ENCODE measurements at regions not wholly inside any gene's neighbourhood (a gene's known extent, or its start where the extent isn't known, plus 50 kb on each side); places are given as distances from the start of the nearest gene placed in this dataset.
A peak's percentile ranks its signal among the peaks of the same experiment; 100 is the strongest.

DNA sequence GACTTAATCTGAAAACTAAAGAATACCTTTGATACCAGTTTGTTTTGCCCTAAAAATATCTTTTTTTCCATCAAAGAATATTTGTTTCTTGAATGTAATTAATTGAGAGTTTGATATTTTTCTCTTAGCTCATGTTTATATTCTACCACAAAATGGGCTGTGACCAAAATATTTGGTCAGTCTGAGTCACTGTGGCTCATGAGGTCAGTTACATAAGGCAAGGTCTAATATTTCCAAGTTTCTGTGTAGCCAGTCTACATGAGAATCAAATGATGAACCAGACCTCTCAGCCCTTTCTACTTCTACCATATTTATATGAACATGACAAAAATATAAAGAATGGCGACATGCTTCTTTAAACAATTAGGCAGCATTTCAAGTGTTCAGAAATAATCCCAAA is 83.0 kb upstream of the IVNS1ABP start:
- no peaks in the 10 kb centered on the region for H3K27me3 ChIP-seq (ENCODE audit: insufficient read depth, poor library complexity, severe bottlenecking)
- no peak overlapping the region for H3K27ac ChIP-seq (replicated peaks)
- DNase-seq (ENCODE audit: low read depth in 1 of 2, low spot score in 1 of 2), result peak in 1 of 2 experiments; percentile 25
- TF ChIP-seq POLR2AphosphoS5 (IDR thresholded peaks at IDR 0.05; ENCODE audit: low read depth) (no peak), GABPA (IDR thresholded peaks at IDR 0.05; ENCODE audit: low read depth) (no peak), SPI1 (IDR thresholded peaks at IDR 0.05; ENCODE audit: borderline replicate concordance, low read depth) (no peak)
- TF ChIP-seq, protein P1, sequence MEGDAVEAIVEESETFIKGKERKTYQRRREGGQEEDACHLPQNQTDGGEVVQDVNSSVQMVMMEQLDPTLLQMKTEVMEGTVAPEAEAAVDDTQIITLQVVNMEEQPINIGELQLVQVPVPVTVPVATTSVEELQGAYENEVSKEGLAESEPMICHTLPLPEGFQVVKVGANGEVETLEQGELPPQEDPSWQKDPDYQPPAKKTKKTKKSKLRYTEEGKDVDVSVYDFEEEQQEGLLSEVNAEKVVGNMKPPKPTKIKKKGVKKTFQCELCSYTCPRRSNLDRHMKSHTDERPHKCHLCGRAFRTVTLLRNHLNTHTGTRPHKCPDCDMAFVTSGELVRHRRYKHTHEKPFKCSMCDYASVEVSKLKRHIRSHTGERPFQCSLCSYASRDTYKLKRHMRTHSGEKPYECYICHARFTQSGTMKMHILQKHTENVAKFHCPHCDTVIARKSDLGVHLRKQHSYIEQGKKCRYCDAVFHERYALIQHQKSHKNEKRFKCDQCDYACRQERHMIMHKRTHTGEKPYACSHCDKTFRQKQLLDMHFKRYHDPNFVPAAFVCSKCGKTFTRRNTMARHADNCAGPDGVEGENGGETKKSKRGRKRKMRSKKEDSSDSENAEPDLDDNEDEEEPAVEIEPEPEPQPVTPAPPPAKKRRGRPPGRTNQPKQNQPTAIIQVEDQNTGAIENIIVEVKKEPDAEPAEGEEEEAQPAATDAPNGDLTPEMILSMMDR (IDR thresholded peaks at IDR 0.05; ENCODE audit: insufficient read depth, low read length), result no peak
- TF ChIP-seq, protein P2, sequence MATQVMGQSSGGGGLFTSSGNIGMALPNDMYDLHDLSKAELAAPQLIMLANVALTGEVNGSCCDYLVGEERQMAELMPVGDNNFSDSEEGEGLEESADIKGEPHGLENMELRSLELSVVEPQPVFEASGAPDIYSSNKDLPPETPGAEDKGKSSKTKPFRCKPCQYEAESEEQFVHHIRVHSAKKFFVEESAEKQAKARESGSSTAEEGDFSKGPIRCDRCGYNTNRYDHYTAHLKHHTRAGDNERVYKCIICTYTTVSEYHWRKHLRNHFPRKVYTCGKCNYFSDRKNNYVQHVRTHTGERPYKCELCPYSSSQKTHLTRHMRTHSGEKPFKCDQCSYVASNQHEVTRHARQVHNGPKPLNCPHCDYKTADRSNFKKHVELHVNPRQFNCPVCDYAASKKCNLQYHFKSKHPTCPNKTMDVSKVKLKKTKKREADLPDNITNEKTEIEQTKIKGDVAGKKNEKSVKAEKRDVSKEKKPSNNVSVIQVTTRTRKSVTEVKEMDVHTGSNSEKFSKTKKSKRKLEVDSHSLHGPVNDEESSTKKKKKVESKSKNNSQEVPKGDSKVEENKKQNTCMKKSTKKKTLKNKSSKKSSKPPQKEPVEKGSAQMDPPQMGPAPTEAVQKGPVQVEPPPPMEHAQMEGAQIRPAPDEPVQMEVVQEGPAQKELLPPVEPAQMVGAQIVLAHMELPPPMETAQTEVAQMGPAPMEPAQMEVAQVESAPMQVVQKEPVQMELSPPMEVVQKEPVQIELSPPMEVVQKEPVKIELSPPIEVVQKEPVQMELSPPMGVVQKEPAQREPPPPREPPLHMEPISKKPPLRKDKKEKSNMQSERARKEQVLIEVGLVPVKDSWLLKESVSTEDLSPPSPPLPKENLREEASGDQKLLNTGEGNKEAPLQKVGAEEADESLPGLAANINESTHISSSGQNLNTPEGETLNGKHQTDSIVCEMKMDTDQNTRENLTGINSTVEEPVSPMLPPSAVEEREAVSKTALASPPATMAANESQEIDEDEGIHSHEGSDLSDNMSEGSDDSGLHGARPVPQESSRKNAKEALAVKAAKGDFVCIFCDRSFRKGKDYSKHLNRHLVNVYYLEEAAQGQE (IDR thresholded peaks at IDR 0.05; ENCODE audit: insufficient replicate concordance, low read depth), result no peak
- H3K4me3 ChIP-seq (replicated peaks; ENCODE audit: insufficient read depth, low read length), result no peak overlapping the region

DNA sequence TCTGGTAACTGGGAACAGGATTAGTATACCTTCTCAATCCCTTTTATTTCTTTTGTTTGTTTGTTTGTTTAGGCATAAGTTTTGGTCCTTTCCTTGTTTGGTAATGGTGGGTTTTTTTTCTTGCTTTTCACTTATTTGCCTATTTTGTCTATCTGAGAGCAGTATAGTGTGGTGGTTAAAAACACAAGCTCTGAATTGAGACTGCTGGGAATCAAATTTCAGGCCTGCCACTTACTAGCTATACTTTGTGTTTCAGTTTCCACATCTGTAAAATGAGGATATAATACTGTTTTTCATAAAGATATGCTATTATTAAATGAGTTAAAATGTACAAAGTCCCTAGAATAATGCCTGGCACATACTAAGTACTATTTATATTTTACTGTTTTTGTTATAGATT is 81.6 kb upstream of the IVNS1ABP start:
- TF ChIP-seq SPI1 (IDR thresholded peaks at IDR 0.05; ENCODE audit: borderline replicate concordance, low read depth) (no peak), GABPA (IDR thresholded peaks at IDR 0.05; ENCODE audit: low read depth) (no peak), POLR2AphosphoS5 (IDR thresholded peaks at IDR 0.05; ENCODE audit: low read depth) (no peak)
- TF ChIP-seq, protein P2 (IDR thresholded peaks at IDR 0.05; ENCODE audit: insufficient replicate concordance, low read depth), result no peak
- TF ChIP-seq, protein P1 (IDR thresholded peaks at IDR 0.05; ENCODE audit: insufficient read depth, low read length), result no peak
- Histone ChIP-seq H3K27ac (replicated peaks) (no peak overlapping the region), H3K4me3 (replicated peaks; ENCODE audit: insufficient read depth, low read length) (no peak overlapping the region), H3K27me3 (ENCODE audit: insufficient read depth, poor library complexity, severe bottlenecking) (no peaks in the 10 kb centered on the region)
- DNase-seq (ENCODE audit: low read depth in 1 of 2, low spot score in 1 of 2), result no peak

DNA sequence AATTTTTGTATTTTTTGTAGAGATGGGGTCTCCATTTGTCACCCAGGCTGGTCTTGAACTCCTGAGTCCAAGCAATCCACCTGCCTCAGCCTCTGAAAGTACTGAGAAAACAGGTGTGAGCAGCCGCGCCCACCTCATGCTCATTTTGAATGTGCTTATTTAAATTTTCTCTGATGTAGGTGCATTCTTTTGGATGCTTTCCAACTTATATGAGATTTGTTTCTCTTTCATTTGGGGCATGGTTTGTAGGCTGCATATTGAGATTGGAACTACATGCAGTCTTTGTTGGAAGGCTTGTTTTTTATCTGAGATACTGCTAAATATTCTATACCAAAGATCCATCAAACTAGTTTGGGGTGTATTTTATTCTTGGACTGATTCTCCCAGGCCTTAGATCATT is 81.0 kb upstream of the IVNS1ABP start:
- DNase-seq (ENCODE audit: low read depth in 1 of 2, low spot score in 1 of 2), result no peak
- Histone ChIP-seq H3K27me3 (ENCODE audit: insufficient read depth, poor library complexity, severe bottlenecking) (no peaks in the 10 kb centered on the region), H3K27ac (replicated peaks) (no peak overlapping the region), H3K4me3 (replicated peaks; ENCODE audit: insufficient read depth, low read length) (no peak overlapping the region)
- no peak for TF ChIP-seq POLR2AphosphoS5 (IDR thresholded peaks at IDR 0.05; ENCODE audit: low read depth)
- TF ChIP-seq, protein P1 (IDR thresholded peaks at IDR 0.05; ENCODE audit: insufficient read depth, low read length), result no peak
- no peak for TF ChIP-seq SPI1 (IDR thresholded peaks at IDR 0.05; ENCODE audit: borderline replicate concordance, low read depth)
- TF ChIP-seq GABPA (IDR thresholded peaks at IDR 0.05; ENCODE audit: low read depth), result no peak
- TF ChIP-seq, protein P2 (IDR thresholded peaks at IDR 0.05; ENCODE audit: insufficient replicate concordance, low read depth), result no peak

All from HL-60 (cell line).